Transverse colon (tissue), 4 donors: ENCODE measurements at regions not wholly inside any gene's neighbourhood (a gene's known extent, or its start where the extent isn't known, plus 50 kb on each side); places are given as distances from the start of the nearest gene placed in this dataset.

Source experiments
- DNase-seq: peaks from one replicate; pipeline ENCODE4 v3.0.0-alpha.2; 2019
- H3K27ac ChIP-seq, 4 donors: fragments of 200-600 bp; sonication (generic); 2 replicates each; pipeline ENCODE4 v1.5.1; 2016 to 2018; ENCODE audit warnings: inconsistent platforms in 4 of 4
- H3K27me3 ChIP-seq: fragments of 200-600 bp; sonication (generic); 2 replicates; pipeline ENCODE4 v1.5.1; 2017; ENCODE audit warnings: inconsistent platforms
- H3K36me3 ChIP-seq, 4 donors: fragments of 200-600 bp; sonication (generic); 2 replicates each; pipeline ENCODE4 v1.5.1; 2017 to 2019; ENCODE audit warnings: inconsistent platforms in 4 of 4
- H3K4me1 ChIP-seq, 4 donors: fragments of 200-600 bp; sonication (generic); 2 replicates each; pipeline ENCODE4 v1.5.1; 2017 to 2020; ENCODE audit warnings: inconsistent platforms in 4 of 4
- H3K4me3 ChIP-seq, 4 donors: fragments of 200-600 bp; sonication (generic); 1 replicate in 1 of 4; 2 replicates in 3 of 4; pipeline versions ENCODE4 v1.5.1 to v1.6.1; 2017 to 2019; ENCODE audit warnings: inconsistent platforms in 4 of 4
- H3K9me3 ChIP-seq, 2 donors: fragments of 200-600 bp; sonication (generic); 2 replicates each; pipeline ENCODE4 v1.5.1; 2017 to 2019; ENCODE audit warnings: inconsistent platforms in 2 of 2
- CTCF ChIP-seq, 5 experiments: fragments of 200-600 bp in 3 of 5; fragments of 450-650 bp in 2 of 5; sonication (generic) in 3 of 5; IDR thresholded peaks; 1 replicate in 2 of 5; 2 replicates in 3 of 5; pipeline ENCODE4 v1.5.1; 2016 to 2017; ENCODE audit warnings: antibody characterized with exemption in 5 of 5, inconsistent platforms in 3 of 5, mild to moderate bottlenecking in 2 of 5, moderate library complexity in 1 of 5
- EP300 ChIP-seq: sonication (generic); formaldehyde crosslinking; IDR thresholded peaks from one replicate; pipeline ENCODE4 v1.6.1; 2017; ENCODE audit warnings: antibody characterized with exemption, low read depth
- POLR2A ChIP-seq: fragments of 450-650 bp; IDR thresholded peaks from one replicate; pipeline ENCODE4 v1.6.1; 2016; ENCODE audit warnings: antibody characterized with exemption, mild to moderate bottlenecking, moderate library complexity
- POLR2AphosphoS5 ChIP-seq, 3 donors: sonication (generic); formaldehyde crosslinking; IDR thresholded peaks; one replicate each; pipeline ENCODE4 v1.6.1; 2016; ENCODE audit warnings: antibody characterized with exemption in 3 of 3
- WGBS, 2 donors: methylation state at CpG; one replicate each; pipeline ENCODE4 v1.1.5; 2018; ENCODE audit warnings: low coverage in 1 of 2; 5-methylcytosine and 5-hydroxymethylcytosine counted together
- in situ Hi-C, 4 donors: fragments of 200-750 bp; cut with MboI; loops; one replicate each; pipeline versions ENCODE4 v1.15.0 to v1.15.1; 2017; ENCODE audit warnings: low sequenced_read_pairs in 3 of 4, low pct_ligation_motif_present in 1 of 4, low pct_unique_long_range_greater_than_20kb in 1 of 4
- intact Hi-C: fragments of 100-400 bp; cut with DNase I; formaldehyde crosslinking; loops from one replicate; pipeline ENCODE4 v1.15.1; 2023; ENCODE audit warnings: low total_unique reads

- TF ChIP-seq POLR2AphosphoS5 (IDR thresholded peaks at IDR 0.05) (no peak), POLR2A (no peak)
- intact Hi-C loops = loop anchor here (10.0 kb wide), 1 partner anchor 494 kb away; the partner anchor contains the start of gene SMIM15
- H3K27me3 ChIP-seq = no peaks in the 10 kb centered on the region
- no peak overlapping the region for H3K4me3 ChIP-seq
- no peak overlapping the region for H3K27ac ChIP-seq
- no peaks in the 10 kb centered on the region for H3K4me1 ChIP-seq
- in situ Hi-C loops = loop anchor here in 3 of 4 donors (25.0 kb wide), 2 partner anchors 497 to 597 kb away; partner anchors contain the start of gene SMIM15 (in 1 of the 3)
- no peak for DNase-seq
- H3K9me3 ChIP-seq = no peaks in the 10 kb centered on the region
- 87% methylated on average over 13 of the region's 13 CpGs; no CpG with 5 or more reads in 1 of the 2 donors for WGBS, 2 donors
- H3K36me3 ChIP-seq = no peaks in the 10 kb centered on the region
These were observed 327.2 kb downstream of the ZSWIM6 start for GRCh38 chr5:61659221-61659696.

GRCh38 chr5:61662670-61663069 is 330.6 kb downstream of the ZSWIM6 start:
- Histone ChIP-seq H3K36me3 (no peaks in the 10 kb centered on the region), H3K4me3 (no peak overlapping the region), H3K27me3 (no peaks in the 10 kb centered on the region), H3K27ac (no peak overlapping the region), H3K4me1 (peaks cover 0 to 6% (median 0%) of the 10 kb centered on the region in 4 donors), H3K9me3 (no peaks in the 10 kb centered on the region)
- no peak for TF ChIP-seq POLR2AphosphoS5 (IDR thresholded peaks at IDR 0.05)
- TF ChIP-seq POLR2A = no peak
- no peak for TF ChIP-seq CTCF (IDR thresholded peaks at IDR 0.05)
- no peak for TF ChIP-seq EP300
- no peak for DNase-seq
- 83 to 94% methylated on average over 5 of the region's 5 CpGs for WGBS, 2 donors
- in situ Hi-C loops (loop anchor here in 3 of 4 donors (25.0 kb wide), 2 partner anchors 500 to 600 kb away; partner anchors contain the start of gene SMIM15 (in 1 of the 3)), intact Hi-C loops (loop anchor here (5.0 kb wide), 1 partner anchor 610 kb away; no protein-coding TSS in a partner anchor)

- 48 to 52% methylated on average over 5 to 6 of the region's 6 CpGs for WGBS, 2 donors
- Histone ChIP-seq H3K4me3 (no peak overlapping the region), H3K27me3 (no peaks in the 10 kb centered on the region), H3K4me1 (peaks cover 0 to 12% (median 0%) of the 10 kb centered on the region in 4 donors), H3K27ac (peak overlapping the region in 1 of 4 donors; percentile 8), H3K9me3 (no peaks in the 10 kb centered on the region), H3K36me3 (no peaks in the 10 kb centered on the region)
- no peak for DNase-seq
- TF ChIP-seq CTCF (IDR thresholded peaks at IDR 0.05) = no peak
- TF ChIP-seq POLR2AphosphoS5 (IDR thresholded peaks at IDR 0.05) = no peak
- no peak for TF ChIP-seq POLR2A
- TF ChIP-seq EP300 = no peak
- in situ Hi-C loops (loop anchor here in 3 of 4 donors (25.0 kb wide), 2 partner anchors 504 to 604 kb away; partner anchors contain the start of gene SMIM15 (in 1 of the 3)), intact Hi-C loops (no loop called here)
These were observed 334.1 kb downstream of the ZSWIM6 start for GRCh38 chr5:61666064-61666621.

- no peak for DNase-seq
- in situ Hi-C loops = loop anchor here in 3 of 4 donors (25.0 kb wide), 2 partner anchors 505 to 605 kb away; partner anchors contain the start of gene SMIM15 (in 1 of the 3)
- Histone ChIP-seq H3K36me3 (no peaks in the 10 kb centered on the region), H3K4me1 (peaks cover 0 to 18% (median 3%) of the 10 kb centered on the region in 4 donors), H3K27me3 (no peaks in the 10 kb centered on the region), H3K9me3 (no peaks in the 10 kb centered on the region), H3K4me3 (no peak overlapping the region), H3K27ac (no peak overlapping the region)
- TF ChIP-seq CTCF (IDR thresholded peaks at IDR 0.05) = no peak
- TF ChIP-seq POLR2AphosphoS5 (IDR thresholded peaks at IDR 0.05) = no peak
- no peak for TF ChIP-seq EP300
- TF ChIP-seq POLR2A = no peak
- 28 to 39% methylated on average over 5 to 6 of the region's 6 CpGs for WGBS, 2 donors
- intact Hi-C loops = no loop called here
These were observed 335.6 kb downstream of the ZSWIM6 start for GRCh38 chr5:61667525-61668218.
